ENCODE measurements at regions not wholly inside any gene's neighbourhood (a gene's known extent, or its start where the extent isn't known, plus 50 kb on each side); places are given as distances from the start of the nearest gene placed in this dataset.
A peak's percentile ranks its signal among the peaks of the same experiment; 100 is the strongest.

GRCh38 chr20:50423758-50424157, 86.4 kb upstream of the PTPN1 start:
- H3K27ac ChIP-seq = peak overlapping the region; percentile 66 to 85 (median 76)
- H3K9me3 ChIP-seq = peaks cover 0 to 5% (median 0%) of the 10 kb centered on the region in 3 donors
- no peaks in the 10 kb centered on the region for H3K27me3 ChIP-seq
- no peak for DNase-seq
- no peaks in the 10 kb centered on the region for H3K36me3 ChIP-seq
- WGBS, 2 donors = 77 to 78% methylated on average over 6 of the region's 6 CpGs
- peaks cover 26 to 44% (median 35%) of the 10 kb centered on the region in 3 donors for H3K4me1 ChIP-seq
- TF ChIP-seq, protein P1, sequence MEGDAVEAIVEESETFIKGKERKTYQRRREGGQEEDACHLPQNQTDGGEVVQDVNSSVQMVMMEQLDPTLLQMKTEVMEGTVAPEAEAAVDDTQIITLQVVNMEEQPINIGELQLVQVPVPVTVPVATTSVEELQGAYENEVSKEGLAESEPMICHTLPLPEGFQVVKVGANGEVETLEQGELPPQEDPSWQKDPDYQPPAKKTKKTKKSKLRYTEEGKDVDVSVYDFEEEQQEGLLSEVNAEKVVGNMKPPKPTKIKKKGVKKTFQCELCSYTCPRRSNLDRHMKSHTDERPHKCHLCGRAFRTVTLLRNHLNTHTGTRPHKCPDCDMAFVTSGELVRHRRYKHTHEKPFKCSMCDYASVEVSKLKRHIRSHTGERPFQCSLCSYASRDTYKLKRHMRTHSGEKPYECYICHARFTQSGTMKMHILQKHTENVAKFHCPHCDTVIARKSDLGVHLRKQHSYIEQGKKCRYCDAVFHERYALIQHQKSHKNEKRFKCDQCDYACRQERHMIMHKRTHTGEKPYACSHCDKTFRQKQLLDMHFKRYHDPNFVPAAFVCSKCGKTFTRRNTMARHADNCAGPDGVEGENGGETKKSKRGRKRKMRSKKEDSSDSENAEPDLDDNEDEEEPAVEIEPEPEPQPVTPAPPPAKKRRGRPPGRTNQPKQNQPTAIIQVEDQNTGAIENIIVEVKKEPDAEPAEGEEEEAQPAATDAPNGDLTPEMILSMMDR (IDR thresholded peaks at IDR 0.05) = no peak
- TF ChIP-seq POLR2A (IDR thresholded peaks at IDR 0.05) = no peak
- intact Hi-C loops (cut with DNase I) = no loop called here
- no peak overlapping the region for H3K4me3 ChIP-seq

DNA sequence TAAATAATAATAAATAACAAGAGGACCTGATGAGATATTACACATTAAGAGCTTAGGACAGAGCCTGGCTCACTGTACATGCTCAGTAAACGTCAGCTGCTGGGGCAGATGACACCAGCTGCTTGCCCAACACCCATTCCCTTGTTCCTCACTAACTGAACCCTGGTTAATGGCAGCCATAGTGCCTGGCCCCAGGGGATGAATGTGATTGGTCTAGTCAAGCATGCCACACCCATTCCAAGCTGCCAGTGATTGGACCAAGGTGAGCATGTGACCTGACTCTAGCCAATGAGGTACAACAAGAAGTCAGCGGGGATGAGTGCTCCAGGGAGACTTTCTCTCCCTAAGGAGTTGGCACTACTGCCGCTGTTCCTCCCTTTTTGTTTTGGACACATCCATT, 85.1 kb upstream of the PTPN1 start:
- Histone ChIP-seq H3K4me3 (no peak overlapping the region), H3K4me1 (peaks cover 26 to 57% (median 46%) of the 10 kb centered on the region in 3 donors), H3K27me3 (no peaks in the 10 kb centered on the region), H3K27ac (no peak overlapping the region), H3K36me3 (no peaks in the 10 kb centered on the region), H3K9me3 (peaks cover 0 to 5% (median 0%) of the 10 kb centered on the region in 3 donors)
- intact Hi-C loops (cut with DNase I) = no loop called here
- no peak for TF ChIP-seq POLR2A (IDR thresholded peaks at IDR 0.05)
- TF ChIP-seq, protein P1 (IDR thresholded peaks at IDR 0.05) = no peak
- 50 to 63% methylated on average over 2 of the region's 3 CpGs for whole genome bisulfite sequencing, 2 donors
- DNase-seq = no peak

DNA sequence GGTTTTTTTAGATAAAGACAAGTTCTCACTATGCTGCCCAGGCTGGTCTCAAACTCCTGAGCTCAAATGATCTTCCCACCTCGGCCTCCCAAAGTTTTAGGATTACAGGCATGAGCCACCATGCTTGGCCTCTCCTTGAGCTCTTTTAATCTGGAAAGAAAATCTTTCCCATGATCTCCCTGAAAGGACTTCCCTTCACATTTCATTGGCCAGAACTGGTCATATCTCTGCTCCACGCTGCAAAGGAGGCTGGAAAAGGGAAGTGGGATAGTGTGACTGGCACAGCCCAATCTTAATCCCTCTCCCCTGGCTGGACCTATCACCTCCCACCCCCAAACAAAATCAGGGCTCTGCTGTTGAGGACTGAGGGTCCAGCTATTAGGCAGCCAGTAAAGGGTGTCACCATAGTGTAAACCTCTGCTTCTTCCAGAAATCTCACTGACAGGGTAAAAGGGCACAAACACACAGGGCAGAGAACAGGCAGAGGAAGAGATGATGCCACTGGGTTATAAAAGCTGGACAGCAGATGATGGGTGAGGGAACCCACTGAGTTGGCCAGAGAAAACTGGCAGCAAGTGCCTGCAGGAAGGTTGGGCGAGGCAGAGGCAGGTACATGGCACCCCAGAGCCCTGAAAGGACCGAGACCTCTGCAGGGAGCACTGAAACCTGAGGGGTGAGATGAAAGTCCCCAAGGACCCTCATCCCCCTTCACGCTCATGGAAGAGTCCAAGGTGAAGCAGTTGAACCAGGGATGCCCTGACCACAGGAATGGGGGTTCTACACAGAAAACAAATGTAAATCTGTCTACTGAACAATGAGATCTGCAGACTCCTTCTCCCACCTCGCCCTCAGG, 83.1 kb upstream of the PTPN1 start:
- peak overlapping the region; percentile 9 to 60 (median 25) for H3K27ac ChIP-seq
- no peaks in the 10 kb centered on the region for H3K27me3 ChIP-seq
- H3K9me3 ChIP-seq = no peaks in the 10 kb centered on the region
- intact Hi-C loops (cut with DNase I) = no loop called here
- H3K4me3 ChIP-seq = no peak overlapping the region
- peaks cover 33 to 74% (median 58%) of the 10 kb centered on the region in 3 donors for H3K4me1 ChIP-seq
- H3K36me3 ChIP-seq = no peaks in the 10 kb centered on the region
- DNase-seq = no peak
- 63 to 65% methylated on average over 4 to 5 of the region's 6 CpGs for WGBS, 2 donors
- TF ChIP-seq, protein P1 (IDR thresholded peaks at IDR 0.05) = no peak
- TF ChIP-seq POLR2A (IDR thresholded peaks at IDR 0.05) = no peak

- intact Hi-C loops (cut with DNase I) = no loop called here
- peaks cover 30 to 68% (median 53%) of the 10 kb centered on the region in 3 donors for H3K4me1 ChIP-seq
- no peaks in the 10 kb centered on the region for H3K27me3 ChIP-seq
These were observed 82.5 kb upstream of the PTPN1 start for GRCh38 chr20:50427719-50428083.

More at GRCh38 chr20:50427719-50428083, 82.5 kb upstream of the PTPN1 start:
- Histone ChIP-seq H3K9me3 (no peaks in the 10 kb centered on the region), H3K4me3 (no peak overlapping the region), H3K27ac (peak overlapping the region; percentile 9 to 60 (median 25)), H3K36me3 (no peaks in the 10 kb centered on the region)
- WGBS, 2 donors = 0 to 18% methylated on average over 3 to 5 of the region's 5 CpGs
- no peak for TF ChIP-seq POLR2A (IDR thresholded peaks at IDR 0.05)
- TF ChIP-seq, protein P1 (IDR thresholded peaks at IDR 0.05) = no peak
- DNase-seq = no peak
